ENCODE measurements at regions not wholly inside any gene's neighbourhood (a gene's known extent, or its start where the extent isn't known, plus 50 kb on each side); places are given as distances from the start of the nearest gene placed in this dataset.

- no peak for TF ChIP-seq CTCF (IDR thresholded peaks at IDR 0.05)
- TF ChIP-seq EZH2 (IDR thresholded peaks at IDR 0.05), result no peak
Measured at GRCh38 chr6:51330971-51331370, 512.3 kb downstream of the TFAP2B start.
